BJ (cell line): ENCODE measurements at regions not wholly inside any gene's neighbourhood (a gene's known extent, or its start where the extent isn't known, plus 50 kb on each side); places are given as distances from the start of the nearest gene placed in this dataset.
"Not testable (repeated sequence)": the region's sequence is repeated elsewhere in the genome, so short reads cannot be mapped to it uniquely, and the experiment has no call there.

Source experiments
- CTCF ChIA-PET: fragments of 350-600 bp; formaldehyde crosslinking; extraction: SDS; loops from one replicate; lab custom pipeline; 2021; ENCODE audit warnings: antibody characterized with exemption, inconsistent platforms; lab: Yijun Ruan, JAX
- POLR2A ChIA-PET: fragments of 300-600 bp; sonication (Branson Sonifier 250); formaldehyde crosslinking; extraction: SDS; loops from one replicate; lab custom pipeline; 2021; ENCODE audit warnings: antibody characterized with exemption; lab: Charles Lee
- DNase-seq: peaks from one replicate; pipeline ENCODE4 v3.0.0-alpha.2; 2011; ENCODE audit warnings: low read depth
- H3K27me3 ChIP-seq: 2 replicates; pipeline ENCODE4 v1.6.0; 2011; ENCODE audit warnings: low read length; ENCODE audit not compliant: control insufficient read depth, insufficient read depth
- H3K36me3 ChIP-seq: 2 replicates; pipeline ENCODE4 v1.5.1; 2011; ENCODE audit warnings: low read length; ENCODE audit not compliant: control insufficient read depth, insufficient read depth
- H3K4me3 ChIP-seq: 2 replicates; pipeline ENCODE4 v1.5.1; 2011; ENCODE audit warnings: low read depth, mild to moderate bottlenecking, control low read depth, low read length
- TF ChIP-seq, protein P1 (sequence below): IDR thresholded peaks from 2 replicates; pipeline ENCODE4 v1.5.1; 2011; ENCODE audit warnings: low read depth, mild to moderate bottlenecking, control low read depth, inconsistent platforms, low read length, moderate library complexity; ENCODE audit not compliant: insufficient read depth

DNA sequence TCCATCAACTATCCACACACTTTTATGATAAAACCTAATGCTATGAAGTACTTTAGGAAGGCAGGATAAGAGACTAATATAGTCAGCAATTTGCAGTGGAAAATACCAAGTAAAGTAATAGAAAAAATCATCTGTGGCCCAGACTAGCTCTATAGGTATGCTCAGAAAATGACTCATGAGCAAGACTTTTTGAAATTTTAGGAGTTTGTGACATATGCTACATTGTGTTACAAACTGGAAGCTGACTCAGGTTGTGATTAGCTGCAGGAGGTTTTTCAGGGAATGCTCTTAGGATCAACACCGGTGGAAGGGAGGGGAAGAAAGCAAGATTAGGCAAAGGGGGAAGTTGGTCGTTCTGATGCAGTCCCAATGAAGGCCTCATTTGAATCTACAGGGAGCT is 56.1 kb downstream of the FEZF1 start:
- Histone ChIP-seq H3K4me3 (no peak overlapping the region), H3K27me3 (no peaks in the 10 kb centered on the region), H3K36me3 (no peaks in the 10 kb centered on the region)
- POLR2A ChIA-PET, result no interaction called here
- TF ChIP-seq, protein P1, sequence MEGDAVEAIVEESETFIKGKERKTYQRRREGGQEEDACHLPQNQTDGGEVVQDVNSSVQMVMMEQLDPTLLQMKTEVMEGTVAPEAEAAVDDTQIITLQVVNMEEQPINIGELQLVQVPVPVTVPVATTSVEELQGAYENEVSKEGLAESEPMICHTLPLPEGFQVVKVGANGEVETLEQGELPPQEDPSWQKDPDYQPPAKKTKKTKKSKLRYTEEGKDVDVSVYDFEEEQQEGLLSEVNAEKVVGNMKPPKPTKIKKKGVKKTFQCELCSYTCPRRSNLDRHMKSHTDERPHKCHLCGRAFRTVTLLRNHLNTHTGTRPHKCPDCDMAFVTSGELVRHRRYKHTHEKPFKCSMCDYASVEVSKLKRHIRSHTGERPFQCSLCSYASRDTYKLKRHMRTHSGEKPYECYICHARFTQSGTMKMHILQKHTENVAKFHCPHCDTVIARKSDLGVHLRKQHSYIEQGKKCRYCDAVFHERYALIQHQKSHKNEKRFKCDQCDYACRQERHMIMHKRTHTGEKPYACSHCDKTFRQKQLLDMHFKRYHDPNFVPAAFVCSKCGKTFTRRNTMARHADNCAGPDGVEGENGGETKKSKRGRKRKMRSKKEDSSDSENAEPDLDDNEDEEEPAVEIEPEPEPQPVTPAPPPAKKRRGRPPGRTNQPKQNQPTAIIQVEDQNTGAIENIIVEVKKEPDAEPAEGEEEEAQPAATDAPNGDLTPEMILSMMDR, result no peak
- no peak for DNase-seq
- CTCF ChIA-PET, result no interaction called here

DNA sequence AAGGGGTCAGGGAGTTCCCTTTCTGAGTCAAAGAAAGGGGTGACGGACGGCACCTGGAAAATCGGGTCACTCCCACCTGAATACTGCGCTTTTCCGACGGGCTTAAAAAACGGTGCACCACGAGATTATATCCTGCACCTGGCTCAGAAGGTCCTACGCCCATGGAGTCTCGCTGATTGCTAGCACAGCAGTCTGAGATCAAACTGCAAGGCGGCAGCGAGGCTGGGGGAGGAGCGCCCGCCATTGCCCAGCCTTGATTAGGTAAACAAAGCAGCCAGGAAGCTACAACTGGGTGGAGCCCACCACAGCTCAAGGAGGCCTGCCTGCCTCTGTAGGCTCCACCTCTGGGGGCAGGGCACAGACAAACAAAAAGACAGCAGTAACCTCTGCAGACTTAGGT is 65.8 kb downstream of the FEZF1 start:
- H3K4me3 ChIP-seq, H3K36me3 ChIP-seq, H3K27me3 ChIP-seq, DNase-seq, CTCF ChIA-PET, POLR2A ChIA-PET: not testable (repeated sequence)

DNA sequence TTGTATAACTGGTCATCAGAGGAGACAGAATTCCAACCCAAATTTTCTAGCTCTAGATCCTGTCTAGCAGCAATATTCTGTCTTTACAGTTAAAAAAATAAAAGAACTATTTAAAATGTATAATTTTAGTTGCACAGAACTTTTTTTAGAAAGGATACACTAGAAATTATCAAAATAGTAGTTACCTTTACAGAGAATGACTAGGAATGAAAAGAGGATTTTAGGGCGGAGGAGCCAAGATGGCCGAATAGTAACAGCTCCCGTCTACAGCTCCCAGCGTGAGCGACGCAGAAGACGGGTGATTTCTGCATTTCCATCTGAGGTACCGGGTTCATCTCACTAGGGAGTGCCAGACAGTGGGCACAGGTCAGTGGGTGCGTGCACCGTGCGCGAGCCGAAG is 66.3 kb downstream of the FEZF1 start:
- H3K4me3 ChIP-seq, CTCF ChIA-PET, H3K36me3 ChIP-seq, POLR2A ChIA-PET, H3K27me3 ChIP-seq, DNase-seq: not testable (repeated sequence)

DNA sequence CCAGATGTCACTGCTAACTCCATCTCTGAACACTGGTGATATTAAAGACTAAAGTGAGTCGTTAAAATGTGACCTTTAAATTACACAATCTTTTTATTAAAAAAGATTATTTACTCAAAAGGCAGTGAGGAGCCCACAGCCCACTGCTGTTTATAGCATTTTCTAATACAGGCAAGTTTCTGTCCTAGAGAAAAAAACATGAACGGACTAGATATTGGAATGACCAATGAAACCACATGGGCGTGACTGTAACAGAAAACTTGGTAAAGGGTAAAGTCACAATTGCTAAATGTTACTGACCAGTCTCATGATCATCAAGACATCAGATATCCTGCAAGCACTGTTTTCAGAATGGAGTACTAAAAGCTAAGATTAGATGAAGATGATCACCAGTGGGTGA is 78.7 kb downstream of the FEZF1 start:
- Histone ChIP-seq H3K4me3 (no peak overlapping the region), H3K36me3 (no peaks in the 10 kb centered on the region), H3K27me3 (no peaks in the 10 kb centered on the region)
- ChIA-PET CTCF (no interaction called here), POLR2A (no interaction called here)
- TF ChIP-seq, protein P1, result no peak
- no peak for DNase-seq

DNA sequence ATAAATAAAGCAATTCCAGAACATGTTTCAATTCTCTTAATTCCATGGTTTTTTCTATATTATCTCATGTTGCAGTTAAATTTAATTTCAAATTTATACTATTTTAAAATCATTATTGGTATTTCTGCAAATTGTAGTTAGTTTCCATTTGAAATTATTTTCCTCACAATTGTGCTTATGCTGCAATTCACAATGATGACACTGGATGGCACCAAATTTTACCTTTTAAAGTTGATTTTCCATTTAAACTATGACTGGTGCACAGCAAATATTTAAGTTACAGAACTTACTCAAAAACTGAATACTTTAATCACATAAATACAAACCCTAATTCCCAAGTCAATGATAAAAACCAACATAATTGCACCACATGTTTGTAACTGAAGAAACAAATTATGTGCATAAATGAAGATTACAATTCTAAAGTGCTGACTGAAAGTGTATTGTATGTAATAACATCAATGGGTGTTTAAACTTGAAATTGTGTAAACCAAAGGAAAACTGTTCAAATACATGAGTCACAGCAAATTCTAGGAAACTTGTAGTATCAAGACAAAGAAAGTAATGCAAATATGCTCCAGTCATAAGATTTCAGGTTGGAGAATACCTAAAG is 75.3 kb upstream of the AASS start:
- no peaks in the 10 kb centered on the region; the same call in 1 of the 2 replicates for H3K27me3 ChIP-seq
- ChIA-PET CTCF (interaction anchor here (1.0 to 1.9 kb wide), 6 partner anchors 10 to 314 kb away, joined by 3 to 6 read pairs (median 4); no protein-coding TSS in a partner anchor), POLR2A (no interaction called here)
- no peak overlapping the region for H3K4me3 ChIP-seq
- TF ChIP-seq, protein P1, result peak; percentile 61
- H3K36me3 ChIP-seq, result no peaks in the 10 kb centered on the region
- DNase-seq, result no peak

DNA sequence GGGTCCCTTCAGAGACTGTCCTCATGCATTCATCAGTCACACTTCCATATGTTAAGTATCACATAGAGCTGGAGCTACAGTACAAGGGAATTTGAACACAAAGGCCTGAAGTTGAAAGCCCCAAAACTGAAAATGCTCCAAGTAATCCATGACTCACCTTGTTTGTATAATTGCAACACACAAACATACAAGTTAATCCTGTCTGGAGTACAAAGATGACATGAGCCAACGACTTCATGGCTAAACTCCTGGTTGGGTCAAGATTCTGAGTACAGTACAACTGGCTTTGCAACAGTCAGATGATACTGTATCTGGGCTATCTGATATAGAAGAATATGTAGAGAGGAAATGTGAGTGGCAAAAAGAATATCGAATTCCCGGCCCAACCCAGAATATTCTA is 73.1 kb upstream of the AASS start:
- DNase-seq, result no peak
- CTCF ChIA-PET, result interaction anchor here (1.0 kb wide), 1 partner anchor 20 kb away, joined by 4 read pairs; no protein-coding TSS in a partner anchor
- POLR2A ChIA-PET, result interaction anchor here (0.7 kb wide), 1 partner anchor 124 kb away, joined by 4 read pairs; no protein-coding TSS in a partner anchor
- no peaks in the 10 kb centered on the region for H3K36me3 ChIP-seq
- no peaks in the 10 kb centered on the region; the same call in 1 of the 2 replicates for H3K27me3 ChIP-seq
- TF ChIP-seq, protein P1, result no peak
- H3K4me3 ChIP-seq, result no peak overlapping the region
